GM18502 (cell line): ENCODE measurements at regions not wholly inside any gene's neighbourhood (a gene's known extent, or its start where the extent isn't known, plus 50 kb on each side); places are given as distances from the start of the nearest gene placed in this dataset.
"Not testable (repeated sequence)": the region's sequence is repeated elsewhere in the genome, so short reads cannot be mapped to it uniquely, and the experiment has no call there.

Experiments used
- ATAC-seq: cut with Tn5 transposase; IDR thresholded peaks from one replicate; pipeline ENCODE4 v1.9.1; 2021; ENCODE audit warnings: mild to moderate bottlenecking; ENCODE audit not compliant: unreplicated experiment, poor library complexity

GRCh38 chr11:106152013-106152412, 74.6 kb downstream of the AASDHPPT start:
- ATAC-seq, result no peak

- no peak for ATAC-seq
These were observed 75.4 kb downstream of the AASDHPPT start for GRCh38 chr11:106152824-106153223.

GRCh38 chr11:106156290-106156937, 79.0 kb downstream of the AASDHPPT start:
- ATAC-seq, result peak; percentile 74

GRCh38 chr11:106158406-106158805, 80.9 kb downstream of the AASDHPPT start:
- ATAC-seq, result no peak

- ATAC-seq, result no peak
These were observed 82.4 kb downstream of the AASDHPPT start for GRCh38 chr11:106159836-106160235.

- ATAC-seq, result no peak
These were observed 83.0 kb downstream of the AASDHPPT start for GRCh38 chr11:106160494-106160893.

- no peak for ATAC-seq
These were observed 84.5 kb downstream of the AASDHPPT start for GRCh38 chr11:106161775-106162634.

GRCh38 chr11:106167085-106167484, 89.6 kb downstream of the AASDHPPT start:
- no peak for ATAC-seq

GRCh38 chr11:106172386-106172991, 95.0 kb downstream of the AASDHPPT start:
- no peak for ATAC-seq

GRCh38 chr11:106173291-106173690, 95.8 kb downstream of the AASDHPPT start:
- no peak for ATAC-seq

GRCh38 chr11:106174003-106174402, 96.5 kb downstream of the AASDHPPT start:
- not testable (repeated sequence) for ATAC-seq

GRCh38 chr11:106176817-106177216, 99.4 kb downstream of the AASDHPPT start:
- ATAC-seq, result no peak

GRCh38 chr11:106177311-106177710, 99.8 kb downstream of the AASDHPPT start:
- ATAC-seq, result no peak

- no peak for ATAC-seq
These were observed 100.9 kb downstream of the AASDHPPT start for GRCh38 chr11:106178361-106178760.

GRCh38 chr11:106179048-106179447, 101.6 kb downstream of the AASDHPPT start:
- ATAC-seq, result no peak

- no peak for ATAC-seq
These were observed 109.2 kb downstream of the AASDHPPT start for GRCh38 chr11:106186630-106187029.

- ATAC-seq, result no peak
These were observed 110.5 kb downstream of the AASDHPPT start for GRCh38 chr11:106187860-106188456.

- no peak for ATAC-seq
These were observed 116.5 kb downstream of the AASDHPPT start for GRCh38 chr11:106193956-106194355.

GRCh38 chr11:106197438-106197837, 120.0 kb downstream of the AASDHPPT start:
- ATAC-seq, result no peak

- ATAC-seq, result no peak
These were observed 125.6 kb downstream of the AASDHPPT start for GRCh38 chr11:106202935-106203620.
